ENCODE measurements at regions not wholly inside any gene's neighbourhood (a gene's known extent, or its start where the extent isn't known, plus 50 kb on each side); places are given as distances from the start of the nearest gene placed in this dataset.

DNA sequence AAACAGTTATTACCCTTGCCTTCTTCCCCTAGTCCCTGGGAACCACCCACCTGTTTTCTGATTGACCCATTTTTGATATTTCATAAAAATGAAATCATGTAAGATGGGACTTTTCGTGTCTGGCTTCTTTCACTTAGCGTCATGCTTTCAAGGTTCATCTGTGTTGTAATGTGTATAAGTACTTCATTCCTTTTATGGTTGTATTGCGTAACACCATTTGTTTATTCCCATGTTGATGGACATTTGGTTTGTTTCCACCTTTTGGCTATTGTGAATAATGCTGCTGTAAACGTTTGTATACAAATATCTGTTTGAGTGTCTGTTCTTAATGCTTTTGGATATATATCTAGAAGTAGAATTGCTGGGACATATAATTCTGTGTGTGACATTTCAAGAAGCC is 650.1 kb upstream of the COX7C start (continued):
- TF ChIP-seq DPF2 (IDR thresholded peaks at IDR 0.05): no peak
- TF ChIP-seq SMC3 (IDR thresholded peaks at IDR 0.05; ENCODE audit: borderline replicate concordance, low read length): no peak
- no peak for TF ChIP-seq CEBPB (IDR thresholded peaks at IDR 0.05; ENCODE audit: borderline replicate concordance in 1 of 2, low read depth in 2 of 2, low read length in 2 of 2)
- no peak for TF ChIP-seq ETV6 (conservative IDR thresholded peaks at IDR 0.05 in 1 of 2, IDR thresholded peaks at IDR 0.05 in 1 of 2; ENCODE audit: borderline replicate concordance in 1 of 2, low read depth in 1 of 2)

DNA sequence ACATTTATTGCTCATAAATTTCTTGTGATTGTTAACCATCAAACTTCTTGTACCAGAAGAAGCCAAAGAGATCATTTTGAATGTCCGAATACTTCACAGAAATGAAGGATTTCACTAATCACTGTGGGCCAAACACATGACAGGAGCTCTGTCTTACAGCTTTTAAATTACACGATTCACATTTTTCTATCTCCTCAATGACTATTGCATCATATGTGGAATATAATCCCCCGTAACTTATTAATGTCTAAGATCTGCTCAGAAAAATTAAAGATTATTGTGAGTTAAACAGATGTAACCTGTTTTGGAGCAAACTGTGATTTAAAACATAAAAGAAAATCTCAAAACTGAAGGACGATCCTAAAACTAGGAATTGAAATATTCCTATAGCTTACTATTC is 645.2 kb upstream of the COX7C start:
- ChIA-PET CTCF (no interaction called here), SMC1A (ENCODE audit: uncharacterized antibody, unreplicated experiment) (no interaction called here), RAD21 (ENCODE audit: unreplicated experiment) (no interaction called here), POLR2A (no interaction called here)
- in situ Hi-C loops (cut with MboI) (no loop called here), intact Hi-C loops (cut with micrococcal nuclease; ENCODE audit: unreplicated experiment) (no loop called here)
- H4K20me1 ChIP-seq (ENCODE audit: control insufficient read depth, insufficient read depth): no peaks in the 10 kb centered on the region
- ATAC-seq (no peak), DNase-seq (ENCODE audit: low read depth, low spot score) (no peak), FAIRE-seq (no peak)
- BruUV-seq (replicated peaks): no TSS peak
- H3K79me2 ChIP-seq (ENCODE audit: control insufficient read depth, insufficient read depth, low read length): no peaks in the 10 kb centered on the region
- H3K4me1 ChIP-seq (ENCODE audit: control insufficient read depth, insufficient read depth, low read length): no peaks in the 10 kb centered on the region
- no peak overlapping the region for H3K9ac ChIP-seq (ENCODE audit: control insufficient read depth, insufficient read depth, low read length)
- H3K27ac ChIP-seq (ENCODE audit: control insufficient read depth, insufficient read depth): no peak overlapping the region
- no peak overlapping the region for H3K4me2 ChIP-seq (ENCODE audit: control insufficient read depth, insufficient read depth)
- 32% methylated on average over 4 of the region's 4 CpGs for WGBS (ENCODE audit: insufficient coverage, insufficient replicate concordance, low lambda C conversion rate, missing lambda C conversion rate)
- no peaks in the 10 kb centered on the region for H3K27me3 ChIP-seq (replicated peaks in 1 of 2; ENCODE audit: control insufficient read depth in 2 of 2, insufficient read depth in 2 of 2, low read length in 1 of 2)
- no peak overlapping the region for H3K4me3 ChIP-seq
- no peaks in the 10 kb centered on the region for H3K9me3 ChIP-seq (replicated peaks; ENCODE audit: control insufficient read depth, insufficient read depth, low read length)
- no peaks in the 10 kb centered on the region for H3K36me3 ChIP-seq (ENCODE audit: control insufficient read depth in 2 of 2, insufficient read depth in 2 of 2, low read length in 1 of 2)
- H2AFZ ChIP-seq (ENCODE audit: control insufficient read depth, low read depth, low read length): no peak overlapping the region
- no peak for TF ChIP-seq NFYB (IDR thresholded peaks at IDR 0.05; ENCODE audit: insufficient read depth, low read depth, low read length)
- no peak for TF ChIP-seq NBN (IDR thresholded peaks at IDR 0.05)
- TF ChIP-seq, protein P1, sequence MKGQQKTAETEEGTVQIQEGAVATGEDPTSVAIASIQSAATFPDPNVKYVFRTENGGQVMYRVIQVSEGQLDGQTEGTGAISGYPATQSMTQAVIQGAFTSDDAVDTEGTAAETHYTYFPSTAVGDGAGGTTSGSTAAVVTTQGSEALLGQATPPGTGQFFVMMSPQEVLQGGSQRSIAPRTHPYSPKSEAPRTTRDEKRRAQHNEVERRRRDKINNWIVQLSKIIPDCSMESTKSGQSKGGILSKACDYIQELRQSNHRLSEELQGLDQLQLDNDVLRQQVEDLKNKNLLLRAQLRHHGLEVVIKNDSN (IDR thresholded peaks at IDR 0.05; ENCODE audit: borderline replicate concordance, extremely low read length, insufficient read depth, low read depth, low read length): no peak
- no peak for TF ChIP-seq NFXL1 (IDR thresholded peaks at IDR 0.05; ENCODE audit: borderline replicate concordance)
- TF ChIP-seq CHD1 (IDR thresholded peaks at IDR 0.05; ENCODE audit: low read depth, low read length): no peak
- TF ChIP-seq CTCF (IDR thresholded peaks at IDR 0.05 in 2 of 3, conservative IDR thresholded peaks at IDR 0.05 in 1 of 3; ENCODE audit: control insufficient read depth in 2 of 3, extremely low read depth in 1 of 3, insufficient read depth in 1 of 3, low read depth in 3 of 3, low read length in 3 of 3): no peak
- no peak for TF ChIP-seq KLF5 (IDR thresholded peaks at IDR 0.05; ENCODE audit: partially characterized antibody)
- no peak for TF ChIP-seq EP300 (IDR thresholded peaks at IDR 0.05; ENCODE audit: borderline replicate concordance in 1 of 2, control insufficient read depth in 1 of 2, low read depth in 2 of 2, low read length in 2 of 2)
- TF ChIP-seq NKRF (conservative IDR thresholded peaks at IDR 0.05): no peak
- TF ChIP-seq MYB (IDR thresholded peaks at IDR 0.05; ENCODE audit: borderline replicate concordance, low read depth, low read length): no peak
- no peak for TF ChIP-seq RAD51 (IDR thresholded peaks at IDR 0.05)
- TF ChIP-seq SMAD5 (IDR thresholded peaks at IDR 0.05; ENCODE audit: low read depth): no peak
- no peak for TF ChIP-seq SP1 (IDR thresholded peaks at IDR 0.05; ENCODE audit: low read depth, low read length)
- TF ChIP-seq CHD2 (IDR thresholded peaks at IDR 0.05; ENCODE audit: borderline replicate concordance, low read depth, low read length): no peak
